GM13976 (cell line): ENCODE measurements at regions not wholly inside any gene's neighbourhood (a gene's known extent, or its start where the extent isn't known, plus 50 kb on each side); places are given as distances from the start of the nearest gene placed in this dataset.

Experiments
- DNase-seq: peaks from one replicate; pipeline ENCODE4 v3.0.0; 2012; ENCODE audit warnings: low spot score
- in situ Hi-C: fragments of 300-500 bp; cut with MboI; formaldehyde crosslinking; loops from one replicate; pipeline ENCODE4 v1.12.0; 2022; ENCODE audit warnings: low sequenced_read_pairs, mixed read lengths, inconsistent platforms; ENCODE audit not compliant: unreplicated experiment
- TF ChIP-seq, protein P1 (sequence below): IDR thresholded peaks from 2 replicates; pipeline ENCODE4 v1.5.1; 2012; ENCODE audit warnings: borderline replicate concordance, mild to moderate bottlenecking; ENCODE audit not compliant: insufficient read depth; ENCODE audit errors: extremely low read depth, missing control alignments, control extremely low read depth

DNA sequence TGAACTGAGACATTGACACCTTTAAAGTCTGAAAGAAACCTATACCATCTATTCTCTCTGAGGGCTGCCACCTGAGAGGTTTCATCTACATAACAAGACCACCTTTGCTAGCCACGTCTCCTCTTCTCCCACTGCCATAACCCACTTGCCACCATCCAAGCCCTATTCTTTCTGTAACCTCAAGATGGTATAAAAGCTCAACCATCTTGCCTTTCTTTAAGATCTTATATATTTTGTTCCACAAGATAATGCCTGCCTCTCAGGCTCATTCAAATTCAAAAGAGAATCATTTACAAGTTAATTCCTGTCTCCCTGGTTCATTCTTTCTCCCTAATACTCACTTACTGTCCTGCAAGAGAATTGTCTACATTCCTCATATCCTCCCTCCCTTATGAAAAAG lies 192.5 kb downstream of the OTOR start:
- TF ChIP-seq, protein P1, sequence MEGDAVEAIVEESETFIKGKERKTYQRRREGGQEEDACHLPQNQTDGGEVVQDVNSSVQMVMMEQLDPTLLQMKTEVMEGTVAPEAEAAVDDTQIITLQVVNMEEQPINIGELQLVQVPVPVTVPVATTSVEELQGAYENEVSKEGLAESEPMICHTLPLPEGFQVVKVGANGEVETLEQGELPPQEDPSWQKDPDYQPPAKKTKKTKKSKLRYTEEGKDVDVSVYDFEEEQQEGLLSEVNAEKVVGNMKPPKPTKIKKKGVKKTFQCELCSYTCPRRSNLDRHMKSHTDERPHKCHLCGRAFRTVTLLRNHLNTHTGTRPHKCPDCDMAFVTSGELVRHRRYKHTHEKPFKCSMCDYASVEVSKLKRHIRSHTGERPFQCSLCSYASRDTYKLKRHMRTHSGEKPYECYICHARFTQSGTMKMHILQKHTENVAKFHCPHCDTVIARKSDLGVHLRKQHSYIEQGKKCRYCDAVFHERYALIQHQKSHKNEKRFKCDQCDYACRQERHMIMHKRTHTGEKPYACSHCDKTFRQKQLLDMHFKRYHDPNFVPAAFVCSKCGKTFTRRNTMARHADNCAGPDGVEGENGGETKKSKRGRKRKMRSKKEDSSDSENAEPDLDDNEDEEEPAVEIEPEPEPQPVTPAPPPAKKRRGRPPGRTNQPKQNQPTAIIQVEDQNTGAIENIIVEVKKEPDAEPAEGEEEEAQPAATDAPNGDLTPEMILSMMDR, result no peak
- in situ Hi-C loops, result no loop called here
- no peak for DNase-seq

DNA sequence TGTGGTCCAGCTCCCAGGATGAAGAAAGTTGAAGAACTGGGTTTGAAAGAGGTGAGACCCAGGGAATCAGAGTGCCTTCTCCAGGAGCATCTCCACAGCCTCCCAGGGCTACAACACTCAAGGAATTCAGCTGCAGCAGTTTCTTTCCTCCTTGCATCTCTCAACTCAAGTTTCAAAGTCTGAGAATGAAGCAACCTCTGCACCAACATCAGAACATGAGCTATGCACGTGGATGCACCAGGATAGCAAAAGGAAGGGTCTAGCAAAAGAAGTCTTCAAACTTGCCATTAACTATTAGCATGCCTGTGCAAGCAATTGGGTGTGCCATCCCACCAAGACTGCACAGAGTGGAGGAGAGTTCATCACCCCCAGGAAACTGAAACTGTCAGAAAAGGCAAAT lies 193.9 kb downstream of the OTOR start:
- no peak for DNase-seq
- TF ChIP-seq, protein P1, result no peak
- in situ Hi-C loops, result no loop called here

DNA sequence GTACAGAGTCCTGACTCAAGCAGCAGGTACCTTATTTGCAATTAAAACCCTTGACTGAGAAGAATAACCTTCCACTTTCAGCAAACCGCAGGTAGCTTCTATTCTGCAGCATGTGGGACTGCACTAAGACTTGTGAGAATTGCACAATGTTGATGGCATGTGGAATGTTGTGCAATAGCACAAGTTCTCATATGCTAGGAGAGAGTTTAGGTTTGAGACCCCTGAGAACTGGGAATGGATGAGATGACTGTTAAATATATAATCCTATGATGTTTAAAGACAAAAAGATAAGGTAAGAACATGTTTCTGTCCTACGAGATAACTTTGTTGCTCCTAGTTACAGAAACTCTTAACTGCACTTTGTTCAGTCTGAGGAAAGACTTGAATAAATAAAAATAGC lies 194.6 kb downstream of the OTOR start:
- TF ChIP-seq, protein P1, result no peak
- no peak for DNase-seq
- in situ Hi-C loops, result no loop called here

DNA sequence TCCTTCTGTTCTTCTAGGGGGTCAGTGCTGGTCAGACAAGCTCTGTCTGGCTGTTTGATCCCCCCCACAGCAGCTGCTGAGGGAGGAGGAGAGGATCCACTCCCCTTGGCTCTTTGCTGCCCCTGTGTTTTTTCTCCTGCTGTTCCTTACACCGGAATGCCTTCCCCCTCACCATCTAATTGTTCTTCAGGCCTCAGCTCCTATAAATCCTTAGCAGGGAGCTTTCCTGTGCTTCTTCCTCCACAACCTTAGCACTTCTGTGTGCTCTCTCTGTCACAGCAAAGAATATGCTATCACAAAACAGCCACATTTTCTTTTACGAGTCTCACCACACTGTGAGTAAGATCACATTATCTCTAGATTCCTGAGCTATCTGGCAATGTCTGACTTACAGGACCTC lies 196.6 kb downstream of the OTOR start:
- DNase-seq, result no peak
- TF ChIP-seq, protein P1, result no peak
- in situ Hi-C loops, result no loop called here

DNA sequence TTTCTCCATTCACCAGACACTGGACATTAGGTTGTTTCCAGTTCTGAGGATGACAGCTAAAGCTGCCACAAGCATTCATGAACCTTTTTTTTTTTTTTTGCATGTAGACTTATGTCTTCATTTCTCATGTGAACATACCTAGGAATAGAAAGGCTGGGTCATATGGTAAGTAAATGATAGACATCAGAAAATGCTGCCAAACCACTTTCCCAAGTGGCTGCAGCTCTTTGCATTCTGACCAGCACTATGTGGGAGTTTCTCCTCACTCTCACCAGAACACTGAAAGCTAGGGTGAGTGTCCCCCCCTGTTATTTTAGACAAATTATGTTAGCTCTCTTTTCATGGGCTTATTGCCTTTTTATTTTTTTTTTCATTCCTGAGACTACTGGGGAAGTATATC lies 197.5 kb downstream of the OTOR start:
- in situ Hi-C loops, result no loop called here
- TF ChIP-seq, protein P1, result no peak
- DNase-seq, result no peak

DNA sequence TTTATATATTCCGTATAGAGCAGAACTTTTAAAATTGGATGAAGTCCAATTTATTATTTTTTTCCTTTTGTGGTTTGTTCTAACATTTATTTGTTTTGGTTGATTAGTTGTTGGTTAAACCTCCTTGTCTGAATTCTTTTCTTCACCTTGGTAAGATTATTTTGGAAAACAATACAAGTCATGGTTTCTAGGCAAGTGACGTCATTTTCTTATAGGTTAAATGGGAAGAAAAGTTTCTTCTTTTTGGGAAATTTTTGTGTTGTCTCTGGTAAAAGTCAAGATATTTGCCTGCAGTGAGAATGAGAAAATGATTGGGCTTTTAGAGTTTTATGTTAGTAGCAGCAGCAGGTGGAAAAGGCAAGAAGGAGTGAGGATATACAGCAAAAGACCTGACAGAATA lies 197.9 kb downstream of the OTOR start:
- DNase-seq, result no peak
- TF ChIP-seq, protein P1, result no peak
- in situ Hi-C loops, result no loop called here

DNA sequence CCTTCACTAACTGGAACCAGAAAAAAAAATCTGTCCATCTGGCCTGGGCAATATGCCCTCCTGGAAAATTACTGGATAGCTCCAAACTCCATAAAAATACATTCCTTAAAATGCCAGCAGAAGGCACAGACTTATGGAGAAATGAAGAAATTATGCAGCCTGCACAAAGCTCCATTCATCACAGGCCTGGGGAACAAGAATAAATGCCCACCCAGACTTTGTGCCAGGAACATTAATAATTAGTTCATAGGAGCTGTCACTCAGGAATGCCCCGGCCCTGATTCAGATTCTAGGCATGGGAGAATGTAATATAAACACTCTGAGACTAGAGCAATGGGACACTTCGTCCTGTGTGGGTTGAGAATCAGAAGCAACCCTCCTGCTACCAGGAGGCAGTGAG lies 199.3 kb downstream of the OTOR start:
- DNase-seq, result no peak
- TF ChIP-seq, protein P1, result no peak
- in situ Hi-C loops, result no loop called here
